Stomach (tissue), 4 donors: ENCODE measurements at regions not wholly inside any gene's neighbourhood (a gene's known extent, or its start where the extent isn't known, plus 50 kb on each side); places are given as distances from the start of the nearest gene placed in this dataset.

Source experiments
- CTCF ChIP-seq, 7 experiments: fragments of 450-650 bp in 4 of 7; fragments of 200-600 bp in 3 of 7; sonication (generic) in 3 of 7; IDR thresholded peaks; one replicate each; pipeline ENCODE4 v1.5.1; 2016 to 2019; ENCODE audit warnings: antibody characterized with exemption in 7 of 7, control low read depth in 2 of 7, mild to moderate bottlenecking in 1 of 7
- EP300 ChIP-seq: sonication (generic); formaldehyde crosslinking; IDR thresholded peaks from one replicate; pipeline ENCODE4 v1.6.1; 2017; ENCODE audit warnings: antibody characterized with exemption
- POLR2A ChIP-seq, 4 donors: fragments of 450-650 bp; IDR thresholded peaks; one replicate each; pipeline ENCODE4 v1.6.1; 2016; ENCODE audit warnings: antibody characterized with exemption in 4 of 4, control low read depth in 2 of 4, mild to moderate bottlenecking in 1 of 4, moderate library complexity in 1 of 4
- POLR2AphosphoS5 ChIP-seq, 3 donors: sonication (generic); formaldehyde crosslinking; IDR thresholded peaks; one replicate each; pipeline ENCODE4 v1.6.1; 2016; ENCODE audit warnings: antibody characterized with exemption in 3 of 3

- TF ChIP-seq CTCF (IDR thresholded peaks at IDR 0.05) (no peak), EP300 (no peak), POLR2A (IDR thresholded peaks at IDR 0.05) (no peak), POLR2AphosphoS5 (IDR thresholded peaks at IDR 0.05) (no peak)
Measured at GRCh38 chr2:226656367-226656766, 143.3 kb downstream of the IRS1 start.
